ENCODE measurements at regions not wholly inside any gene's neighbourhood (a gene's known extent, or its start where the extent isn't known, plus 50 kb on each side); places are given as distances from the start of the nearest gene placed in this dataset.

DNA sequence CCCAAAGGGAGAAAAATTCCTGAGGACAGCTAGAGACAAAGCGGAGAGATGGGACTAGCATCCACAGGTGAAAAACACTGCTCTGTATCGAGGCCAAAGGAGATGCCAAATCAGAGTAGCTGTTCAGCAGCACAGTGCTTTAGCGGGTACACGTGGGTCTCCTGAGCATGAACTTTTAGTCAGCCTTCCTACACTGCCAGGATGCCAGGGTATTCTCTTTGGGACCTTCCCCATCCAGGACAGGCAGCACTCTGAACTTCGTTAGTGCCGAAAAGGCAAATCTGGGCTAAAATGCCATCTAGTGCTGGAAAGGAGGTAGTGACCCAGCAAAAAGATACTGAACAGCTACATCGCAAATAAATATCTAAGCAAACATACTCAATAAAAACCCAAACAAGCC lies 64.9 kb downstream of the C6orf58 start:
- peaks cover 5% of the 10 kb centered on the region for H3K9me3 Mint-ChIP-seq (ENCODE audit: insufficient read depth)
- CTCF ChIA-PET = interaction anchor here (1.0 to 1.6 kb wide), 7 partner anchors 9 to 375 kb away, joined by 3 to 4 read pairs (median 3); partner anchors contain the start of gene RNF146
- ATAC-seq (peak; percentile 36), DNase-seq (peak; percentile 26)
- POLR2A ChIA-PET = interaction anchor here (0.7 kb wide), 1 partner anchor 253 kb away, joined by 3 read pairs; no protein-coding TSS in a partner anchor
- no peaks in the 10 kb centered on the region for H3K36me3 Mint-ChIP-seq (ENCODE audit: low read depth)
- no peaks in the 10 kb centered on the region for H3K4me1 Mint-ChIP-seq (ENCODE audit: low read depth)
- no peak overlapping the region for H3K27ac Mint-ChIP-seq
- H3K4me3 Mint-ChIP-seq = no peak overlapping the region
- peaks cover 3% of the 10 kb centered on the region for H3K27me3 Mint-ChIP-seq (ENCODE audit: low read depth)

All from activated CD8-positive, alpha-beta T cell treated with anti-CD3 and anti-CD28 coated beads, Interleukin-2, amount 10 ng/mL, durations not matched to agents 7 days and 5 days (primary cell).